HG02610 (cell line): ENCODE measurements at regions not wholly inside any gene's neighbourhood (a gene's known extent, or its start where the extent isn't known, plus 50 kb on each side); places are given as distances from the start of the nearest gene placed in this dataset.
A peak's percentile ranks its signal among the peaks of the same experiment; 100 is the strongest.
"Not testable (repeated sequence)": the region's sequence is repeated elsewhere in the genome, so short reads cannot be mapped to it uniquely, and the experiment has no call there.

Experiments used
- ATAC-seq: cut with Tn5 transposase; IDR thresholded peaks from one replicate; pipeline ENCODE4 v1.9.1; 2021; ENCODE audit warnings: mild to moderate bottlenecking, moderate library complexity; ENCODE audit not compliant: unreplicated experiment

GRCh38 chr5:63732880-63733279, 229.4 kb downstream of the HTR1A start:
- not testable (repeated sequence) for ATAC-seq

- peak; percentile 41 for ATAC-seq
Observed at GRCh38 chr5:63727583-63727982, 234.7 kb downstream of the HTR1A start.

GRCh38 chr5:63726496-63726895, 235.7 kb downstream of the HTR1A start:
- peak; percentile 89 for ATAC-seq

GRCh38 chr5:63719147-63719546, 243.1 kb downstream of the HTR1A start:
- ATAC-seq, result no peak

- ATAC-seq, result no peak
Observed at GRCh38 chr5:63700241-63700640, 262.0 kb downstream of the HTR1A start.

- no peak for ATAC-seq
Observed at GRCh38 chr5:63697811-63698210, 264.4 kb downstream of the HTR1A start.

- no peak for ATAC-seq
Observed at GRCh38 chr5:63690546-63690945, 271.7 kb downstream of the HTR1A start.

- no peak for ATAC-seq
Observed at GRCh38 chr5:63687854-63688516, 274.3 kb downstream of the HTR1A start.

- ATAC-seq, result no peak
Observed at GRCh38 chr5:63686938-63687337, 275.3 kb downstream of the HTR1A start.

- ATAC-seq, result no peak
Observed at GRCh38 chr5:63686181-63686580, 276.1 kb downstream of the HTR1A start.

- ATAC-seq, result no peak
Observed at GRCh38 chr5:63685454-63685853, 276.8 kb downstream of the HTR1A start.

- ATAC-seq, result no peak
Observed at GRCh38 chr5:63674881-63675280, 287.4 kb downstream of the HTR1A start.

- no peak for ATAC-seq
Observed at GRCh38 chr5:63655043-63655442, 307.2 kb downstream of the HTR1A start.

- no peak for ATAC-seq
Observed at GRCh38 chr5:63650581-63650980, 311.7 kb downstream of the HTR1A start.

- no peak for ATAC-seq
Observed at GRCh38 chr5:63648376-63648775, 313.9 kb downstream of the HTR1A start.

- no peak for ATAC-seq
Observed at GRCh38 chr5:63629951-63630630, 332.2 kb downstream of the HTR1A start.

- no peak for ATAC-seq
Observed at GRCh38 chr5:63613442-63613841, 348.8 kb downstream of the HTR1A start.

GRCh38 chr5:63603996-63604395, 358.2 kb downstream of the HTR1A start:
- ATAC-seq, result no peak

- no peak for ATAC-seq
Observed at GRCh38 chr5:63602971-63603370, 359.3 kb downstream of the HTR1A start.

GRCh38 chr5:63596254-63596653, 366.0 kb downstream of the HTR1A start:
- ATAC-seq, result no peak

GRCh38 chr5:63573380-63573779, 388.9 kb downstream of the HTR1A start:
- ATAC-seq, result peak; percentile 75

- no peak for ATAC-seq
Observed at GRCh38 chr5:63572740-63573139, 389.5 kb downstream of the HTR1A start.

- no peak for ATAC-seq
Observed at GRCh38 chr5:63570752-63571151, 391.5 kb downstream of the HTR1A start.
